Calu3 (cell line): ENCODE measurements at regions not wholly inside any gene's neighbourhood (a gene's known extent, or its start where the extent isn't known, plus 50 kb on each side); places are given as distances from the start of the nearest gene placed in this dataset.

Experiments
- BruUV-seq: library from RNA; stranded (reverse); fragments of 400-500 nt; replicated peaks from 2 replicates; lab custom pipeline; 2021; lab: Mats Ljungman, UMichigan
- CTCF ChIA-PET: fragments of 300-600 bp; sonication (Branson Sonifier 250); formaldehyde crosslinking; loops from one replicate; lab custom pipeline; 2022; ENCODE audit warnings: antibody characterized with exemption; lab: Charles Lee
- DNase-seq: peaks from one replicate; pipeline ENCODE4 v3.0.0; 2022
- H3K27ac Mint-ChIP-seq: one replicate; pipeline ENCODE4 v1.8.0; 2022; ENCODE audit warnings: mixed read lengths; ENCODE audit not compliant: unreplicated experiment
- H3K27me3 Mint-ChIP-seq: one replicate; pipeline ENCODE4 v1.8.0; 2022; ENCODE audit warnings: mixed read lengths; ENCODE audit not compliant: unreplicated experiment
- H3K36me3 Mint-ChIP-seq: one replicate; pipeline ENCODE4 v1.8.0; 2022; ENCODE audit warnings: mild to moderate bottlenecking, moderate library complexity, mixed read lengths; ENCODE audit not compliant: insufficient read depth, unreplicated experiment
- H3K4me1 Mint-ChIP-seq: one replicate; pipeline ENCODE4 v1.8.0; 2022; ENCODE audit warnings: mild to moderate bottlenecking, low read depth, mixed read lengths; ENCODE audit not compliant: unreplicated experiment
- H3K4me3 Mint-ChIP-seq: one replicate; pipeline ENCODE4 v1.8.0; 2022; ENCODE audit warnings: mild to moderate bottlenecking, low read depth, moderate library complexity, mixed read lengths; ENCODE audit not compliant: unreplicated experiment
- H3K9me3 Mint-ChIP-seq: one replicate; pipeline ENCODE4 v1.8.0; 2022; ENCODE audit warnings: low read depth, mixed read lengths; ENCODE audit not compliant: unreplicated experiment
- intact Hi-C: fragments of 100-400 bp; cut with micrococcal nuclease; formaldehyde crosslinking; loops from one replicate; pipeline ENCODE4 v1.10.0; 2022; ENCODE audit not compliant: unreplicated experiment
- TF ChIP-seq, protein P1 (sequence below): fragments of 200-600 bp; IDR thresholded peaks from one replicate; pipeline ENCODE4 v1.8.0; 2022; ENCODE audit warnings: antibody characterized with exemption; ENCODE audit not compliant: unreplicated experiment

DNA sequence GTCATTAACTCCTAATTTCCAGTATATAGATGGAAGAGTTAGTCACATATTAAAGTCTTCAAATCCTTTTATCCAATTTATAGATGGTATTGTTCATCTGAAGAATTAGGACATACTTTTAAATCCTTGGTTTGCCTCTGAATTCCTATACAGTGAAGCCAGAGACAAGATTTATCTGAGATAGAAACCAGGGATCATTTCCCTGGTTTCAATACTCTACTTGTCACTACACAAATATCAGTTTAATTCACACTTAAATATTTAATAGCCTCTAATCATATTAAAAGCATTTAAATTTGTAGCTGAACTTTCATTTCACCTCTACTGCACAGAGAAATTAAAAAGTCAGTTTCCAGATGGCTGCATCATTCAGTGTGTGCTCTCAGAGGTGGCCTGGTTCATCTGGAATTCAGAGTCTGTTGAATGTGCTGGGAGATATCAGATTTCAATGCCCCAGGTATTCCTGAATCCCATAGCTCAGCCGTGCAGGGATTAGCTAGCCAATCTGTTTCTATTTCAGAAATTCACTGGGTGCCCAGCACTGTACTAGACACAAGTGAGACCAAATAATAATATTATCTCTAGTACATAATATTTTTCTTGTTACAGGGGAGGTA, 344.3 kb downstream of the AASDHPPT start:
- Mint-ChIP-seq H3K9me3 (peaks cover 4% of the 10 kb centered on the region), H3K27me3 (no peaks in the 10 kb centered on the region), H3K4me1 (no peaks in the 10 kb centered on the region), H3K36me3 (no peaks in the 10 kb centered on the region), H3K4me3 (no peak overlapping the region), H3K27ac (no peak overlapping the region)
- BruUV-seq: no TSS peak
- TF ChIP-seq, protein P1, sequence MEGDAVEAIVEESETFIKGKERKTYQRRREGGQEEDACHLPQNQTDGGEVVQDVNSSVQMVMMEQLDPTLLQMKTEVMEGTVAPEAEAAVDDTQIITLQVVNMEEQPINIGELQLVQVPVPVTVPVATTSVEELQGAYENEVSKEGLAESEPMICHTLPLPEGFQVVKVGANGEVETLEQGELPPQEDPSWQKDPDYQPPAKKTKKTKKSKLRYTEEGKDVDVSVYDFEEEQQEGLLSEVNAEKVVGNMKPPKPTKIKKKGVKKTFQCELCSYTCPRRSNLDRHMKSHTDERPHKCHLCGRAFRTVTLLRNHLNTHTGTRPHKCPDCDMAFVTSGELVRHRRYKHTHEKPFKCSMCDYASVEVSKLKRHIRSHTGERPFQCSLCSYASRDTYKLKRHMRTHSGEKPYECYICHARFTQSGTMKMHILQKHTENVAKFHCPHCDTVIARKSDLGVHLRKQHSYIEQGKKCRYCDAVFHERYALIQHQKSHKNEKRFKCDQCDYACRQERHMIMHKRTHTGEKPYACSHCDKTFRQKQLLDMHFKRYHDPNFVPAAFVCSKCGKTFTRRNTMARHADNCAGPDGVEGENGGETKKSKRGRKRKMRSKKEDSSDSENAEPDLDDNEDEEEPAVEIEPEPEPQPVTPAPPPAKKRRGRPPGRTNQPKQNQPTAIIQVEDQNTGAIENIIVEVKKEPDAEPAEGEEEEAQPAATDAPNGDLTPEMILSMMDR: no peak
- intact Hi-C loops: no loop called here
- CTCF ChIA-PET: no interaction called here
- no peak for DNase-seq

DNA sequence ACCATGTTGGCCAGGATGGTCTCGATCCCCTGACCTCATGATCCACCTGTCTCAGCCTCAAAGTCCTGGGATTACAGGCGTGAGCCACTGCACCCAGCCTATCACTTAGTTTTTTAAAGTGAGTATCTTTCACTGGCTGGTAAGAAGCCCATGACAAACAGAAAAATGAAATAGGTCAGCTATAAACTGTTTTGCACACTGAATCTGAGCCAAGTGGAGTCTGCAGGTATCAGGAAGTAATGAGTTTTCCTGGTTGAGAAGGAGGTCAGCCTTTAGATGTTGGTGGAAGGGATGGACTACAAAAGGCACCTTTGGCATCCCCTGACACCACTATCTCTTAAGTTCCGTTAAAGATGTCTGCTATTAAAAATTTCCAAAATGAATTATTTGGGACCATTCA, 345.1 kb downstream of the AASDHPPT start:
- no peak for DNase-seq
- Mint-ChIP-seq H3K27ac (no peak overlapping the region), H3K27me3 (no peaks in the 10 kb centered on the region), H3K9me3 (peaks cover 7% of the 10 kb centered on the region), H3K36me3 (no peaks in the 10 kb centered on the region), H3K4me1 (no peaks in the 10 kb centered on the region), H3K4me3 (no peak overlapping the region)
- no TSS peak for BruUV-seq
- TF ChIP-seq, protein P1: no peak
- intact Hi-C loops: no loop called here
- CTCF ChIA-PET: no interaction called here

DNA sequence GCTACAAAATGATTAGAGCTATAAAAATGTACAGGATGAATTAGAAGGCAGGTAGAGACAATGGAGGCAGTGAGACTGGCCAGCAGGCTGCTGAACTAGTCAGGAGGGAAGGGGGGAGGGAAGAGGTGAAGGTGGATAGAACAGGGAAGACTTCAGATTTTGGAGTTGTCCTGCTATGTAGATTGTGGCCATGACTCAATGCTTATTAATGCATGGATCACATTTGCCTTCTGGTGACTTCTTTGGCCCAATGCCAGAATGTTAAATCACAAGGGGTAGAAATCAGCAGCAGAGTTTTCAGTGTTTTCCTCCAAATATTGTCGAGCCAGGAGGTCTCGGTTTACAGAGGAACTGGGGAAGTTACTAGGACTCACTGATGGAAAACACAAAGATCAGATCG, 346.6 kb downstream of the AASDHPPT start:
- CTCF ChIA-PET: no interaction called here
- DNase-seq: no peak
- intact Hi-C loops: no loop called here

DNA sequence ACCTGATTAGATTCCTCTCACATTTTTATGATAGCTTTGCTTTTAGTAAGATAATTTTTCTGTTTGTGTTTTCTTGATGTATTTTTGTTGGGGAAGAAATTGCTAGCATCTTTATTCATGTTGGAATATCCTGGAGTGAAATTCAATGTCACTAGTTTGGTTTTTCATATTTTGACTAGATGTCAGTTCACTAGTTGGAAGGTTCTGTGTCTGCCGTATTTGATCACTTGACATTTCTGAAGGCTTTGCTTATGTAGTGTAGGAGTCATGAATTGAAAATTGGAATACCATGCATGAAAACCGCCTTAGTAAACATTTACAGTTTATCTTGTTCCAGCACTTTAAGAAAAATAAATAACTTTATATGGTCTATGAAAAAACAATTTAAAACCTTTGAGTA, 348.4 kb downstream of the AASDHPPT start:
- intact Hi-C loops: no loop called here
- no peak overlapping the region for H3K4me3 Mint-ChIP-seq
- BruUV-seq: no TSS peak
- no peaks in the 10 kb centered on the region for H3K27me3 Mint-ChIP-seq
- no peaks in the 10 kb centered on the region for H3K36me3 Mint-ChIP-seq
- no peaks in the 10 kb centered on the region for H3K4me1 Mint-ChIP-seq
- DNase-seq: no peak
- TF ChIP-seq, protein P1: no peak
- CTCF ChIA-PET: no interaction called here
- peaks cover 7% of the 10 kb centered on the region for H3K9me3 Mint-ChIP-seq
- no peak overlapping the region for H3K27ac Mint-ChIP-seq

More for the DNA sequence above, 346.6 kb downstream of the AASDHPPT start:
- H3K4me3 Mint-ChIP-seq: no peak overlapping the region
- H3K9me3 Mint-ChIP-seq: peaks cover 7% of the 10 kb centered on the region
- no peaks in the 10 kb centered on the region for H3K27me3 Mint-ChIP-seq
- no TSS peak for BruUV-seq
- TF ChIP-seq, protein P1: no peak
- H3K27ac Mint-ChIP-seq: no peak overlapping the region
- H3K4me1 Mint-ChIP-seq: no peaks in the 10 kb centered on the region
- no peaks in the 10 kb centered on the region for H3K36me3 Mint-ChIP-seq
